Stimulated activated CD8-positive, alpha-beta memory T cell treated with anti-CD3 and anti-CD28 coated beads, Interleukin-12 subunit alpha, Interleukin-12 subunit beta, amount 100 ng/mL, for 4 hours (primary cell): ENCODE measurements at regions not wholly inside any gene's neighbourhood (a gene's known extent, or its start where the extent isn't known, plus 50 kb on each side); places are given as distances from the start of the nearest gene placed in this dataset.

ENCODE experiments used
- DNase-seq: peaks from one replicate; pipeline ENCODE4 v3.0.0-alpha.2; 2020; ENCODE audit warnings: low read depth

- DNase-seq, result no peak
Observed at GRCh38 chr2:41405441-41405840, 642.4 kb upstream of the PKDCC start.

GRCh38 chr2:41409328-41409727 lies 638.5 kb upstream of the PKDCC start:
- DNase-seq, result no peak

DNA sequence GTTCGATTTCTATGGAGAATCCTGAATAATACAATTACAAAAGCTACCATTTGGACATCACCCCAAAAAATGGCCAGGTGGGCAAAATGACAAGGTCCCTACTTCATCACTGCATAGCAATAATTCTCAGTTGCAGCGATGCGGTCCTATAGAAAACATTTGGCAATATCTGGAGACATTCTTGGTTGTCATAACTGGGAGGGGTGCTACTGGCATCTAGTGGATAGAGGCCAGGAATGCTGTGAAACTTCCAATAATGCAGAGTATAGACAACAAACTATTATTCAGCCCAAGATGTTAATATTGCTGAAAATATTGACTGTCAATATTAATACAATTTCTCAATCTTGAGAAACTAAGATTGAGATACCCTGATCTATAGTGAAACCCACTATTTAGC lies 637.8 kb upstream of the PKDCC start:
- DNase-seq, result no peak

DNA sequence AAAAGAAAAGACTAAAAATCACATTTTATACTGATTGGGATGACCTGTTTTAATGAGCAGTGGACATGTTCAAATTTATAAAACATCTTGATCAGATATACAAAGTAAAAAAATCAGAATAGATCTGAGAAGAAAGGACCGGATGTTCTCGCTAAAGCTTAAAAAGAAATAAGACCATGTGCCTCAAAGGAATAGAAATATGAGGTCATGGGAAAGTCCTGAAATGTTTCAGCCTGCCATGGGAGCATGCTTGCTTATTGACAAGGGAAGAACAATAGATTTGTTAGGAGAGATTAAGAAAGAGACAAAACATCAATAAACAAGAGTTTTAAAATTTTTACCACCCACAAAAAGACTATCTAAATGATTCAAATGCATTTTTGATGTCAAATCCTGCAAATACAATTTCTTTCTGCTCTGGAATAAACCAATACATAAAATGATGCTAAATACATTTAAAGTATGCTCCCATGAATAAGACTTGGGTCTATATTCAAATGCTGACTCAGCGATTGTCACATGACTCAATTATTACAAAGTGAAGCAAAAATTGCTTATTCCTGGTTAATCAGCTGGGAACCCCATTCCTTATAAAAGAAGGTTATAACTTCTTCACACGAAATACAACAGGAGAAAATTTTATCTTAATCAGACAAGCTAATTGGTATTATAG lies 633.9 kb upstream of the PKDCC start:
- DNase-seq, result no peak

- no peak for DNase-seq
Observed at GRCh38 chr2:41414486-41415230, 633.2 kb upstream of the PKDCC start.

- no peak for DNase-seq
Observed at GRCh38 chr2:41417511-41417910, 630.3 kb upstream of the PKDCC start.

DNA sequence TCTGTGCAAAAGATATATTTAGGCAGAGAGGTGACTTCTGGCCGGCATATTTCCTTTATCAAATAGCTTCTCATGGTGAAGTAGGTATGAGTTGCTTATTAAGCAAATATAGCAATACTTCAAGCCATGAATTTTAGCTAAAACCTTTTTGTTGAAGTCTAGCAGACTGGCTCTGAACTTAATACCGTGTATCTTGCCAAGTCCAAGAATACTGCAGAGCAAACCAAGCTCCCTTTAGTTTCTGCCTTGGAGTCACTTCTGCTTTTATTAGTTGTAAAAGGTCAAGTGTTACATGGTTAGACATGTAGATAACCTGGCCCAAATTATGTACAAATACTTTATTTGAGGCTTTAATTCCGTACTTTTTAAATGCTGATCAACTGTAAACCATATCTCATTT lies 627.6 kb upstream of the PKDCC start:
- no peak for DNase-seq

DNA sequence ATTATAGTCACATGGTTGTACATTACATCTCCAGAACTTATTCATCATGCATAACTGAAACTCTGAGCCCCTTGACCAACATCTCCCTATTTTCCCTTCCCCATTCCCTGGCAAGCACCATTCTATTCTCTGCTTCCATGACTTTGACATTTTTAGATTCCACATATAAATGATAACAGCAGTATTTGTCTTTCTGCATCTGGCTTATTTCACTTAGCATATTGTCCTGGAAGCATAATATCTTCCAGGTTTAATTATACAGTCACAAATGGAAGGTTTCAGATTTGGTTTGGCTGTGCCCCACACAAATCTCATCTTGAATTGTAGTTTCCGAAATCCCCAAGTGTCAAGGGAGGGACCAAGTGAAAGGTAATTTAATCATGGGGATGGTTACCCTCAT lies 626.9 kb upstream of the PKDCC start:
- no peak for DNase-seq

DNA sequence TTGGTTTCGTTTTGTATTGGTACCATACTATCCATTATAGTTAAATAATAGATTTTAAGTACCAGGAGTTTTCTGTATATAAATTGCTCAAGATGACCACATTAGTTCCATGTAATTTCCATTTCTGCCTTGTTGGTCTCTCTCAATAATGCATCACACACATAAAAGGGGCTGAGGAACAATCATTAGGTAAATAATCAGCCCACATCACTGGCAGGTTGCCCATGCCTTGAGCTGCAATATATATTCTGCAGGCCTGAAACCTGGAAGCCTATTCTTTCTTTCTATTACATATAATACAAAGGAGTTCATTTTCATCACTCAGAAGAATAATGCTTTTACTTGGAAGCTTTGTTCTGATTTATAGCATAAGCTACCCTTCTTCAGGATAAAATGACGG lies 616.1 kb upstream of the PKDCC start:
- DNase-seq, result no peak

DNA sequence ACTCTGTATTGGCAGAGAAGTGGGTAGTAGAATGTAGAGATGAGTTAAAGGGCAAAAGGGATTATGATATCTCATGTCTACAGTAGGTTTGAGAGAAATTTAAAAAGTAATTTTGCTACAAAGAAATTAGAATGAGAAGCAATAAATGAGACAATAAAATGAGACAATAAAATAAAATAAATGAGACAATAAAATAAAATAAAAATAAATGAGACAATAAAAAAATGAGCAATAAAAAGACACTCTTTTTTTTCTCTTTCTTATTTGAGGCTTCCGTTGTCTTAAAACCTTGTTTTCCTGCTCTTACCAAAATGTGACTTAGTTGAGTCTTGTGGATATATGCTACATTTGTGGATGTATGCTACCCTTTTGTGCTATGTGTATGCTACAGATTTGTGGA lies 615.4 kb upstream of the PKDCC start:
- DNase-seq, result no peak

- no peak for DNase-seq
Observed at GRCh38 chr2:41434991-41435390, 612.8 kb upstream of the PKDCC start.

- DNase-seq, result no peak
Observed at GRCh38 chr2:41441958-41442357, 605.9 kb upstream of the PKDCC start.

GRCh38 chr2:41445865-41446264 lies 602.0 kb upstream of the PKDCC start:
- no peak for DNase-seq

DNA sequence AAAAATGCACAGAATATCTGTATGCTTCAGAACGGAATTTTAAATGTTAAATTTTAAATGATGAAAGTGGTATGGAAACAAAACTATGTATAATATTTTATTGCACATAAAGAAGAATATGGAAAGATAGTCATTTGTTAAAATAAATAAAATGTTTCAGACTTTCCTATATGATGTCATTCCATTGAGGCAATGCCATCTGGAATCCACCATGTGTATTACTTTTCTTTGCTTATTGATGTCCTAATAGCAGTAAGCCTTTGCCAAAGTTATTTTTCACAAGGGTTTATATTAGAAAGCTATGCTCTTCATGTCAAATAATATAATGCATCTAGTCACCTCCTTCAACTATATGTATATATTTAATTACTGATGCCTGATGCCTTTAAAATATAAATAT lies 601.6 kb upstream of the PKDCC start:
- no peak for DNase-seq

GRCh38 chr2:41448221-41448620 lies 599.6 kb upstream of the PKDCC start:
- DNase-seq, result no peak

GRCh38 chr2:41457026-41457425 lies 590.8 kb upstream of the PKDCC start:
- DNase-seq, result no peak

DNA sequence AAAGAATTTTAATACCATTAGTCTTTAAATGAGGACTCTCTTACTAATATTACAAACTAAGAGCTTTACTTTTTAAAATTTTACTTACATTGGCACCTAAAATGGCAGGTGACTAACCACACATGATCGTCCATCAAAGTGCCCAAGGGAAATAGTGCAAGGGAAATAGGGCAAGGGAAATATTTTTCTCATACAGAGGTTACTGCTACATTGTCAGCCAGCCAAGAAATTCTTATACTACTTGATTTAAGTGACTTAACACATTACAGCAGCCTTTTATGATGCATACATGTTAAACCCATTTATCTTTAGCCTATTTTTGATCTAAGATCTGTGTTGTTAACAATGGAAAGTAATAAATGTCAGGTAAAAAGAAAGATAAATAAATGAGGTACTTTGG lies 587.2 kb upstream of the PKDCC start:
- DNase-seq, result no peak

- DNase-seq, result no peak
Observed at GRCh38 chr2:41464395-41464794, 583.4 kb upstream of the PKDCC start.

- no peak for DNase-seq
Observed at GRCh38 chr2:41475959-41476358, 571.9 kb upstream of the PKDCC start.

- DNase-seq, result no peak
Observed at GRCh38 chr2:41482659-41483058, 565.2 kb upstream of the PKDCC start.

DNA sequence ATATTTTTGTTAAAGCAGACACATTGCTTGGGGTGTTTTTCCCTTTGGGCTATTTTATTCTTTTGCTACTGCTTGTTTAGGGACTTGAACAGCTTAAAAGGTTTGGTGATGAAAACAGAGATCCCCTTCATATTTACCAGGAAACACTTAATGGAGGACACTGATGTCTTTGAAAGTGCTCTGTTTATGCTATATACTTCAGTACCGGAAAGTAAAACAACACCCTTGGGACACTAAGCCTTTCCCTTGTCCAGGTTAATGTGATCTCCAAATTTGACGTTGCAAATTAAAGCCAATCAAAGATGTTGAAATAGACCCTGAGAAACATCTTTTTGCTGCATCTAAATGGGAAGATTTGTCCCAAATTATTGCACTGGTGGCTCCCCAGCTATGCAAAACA lies 564.6 kb upstream of the PKDCC start:
- no peak for DNase-seq

GRCh38 chr2:41483982-41484857 lies 563.6 kb upstream of the PKDCC start:
- no peak for DNase-seq

DNA sequence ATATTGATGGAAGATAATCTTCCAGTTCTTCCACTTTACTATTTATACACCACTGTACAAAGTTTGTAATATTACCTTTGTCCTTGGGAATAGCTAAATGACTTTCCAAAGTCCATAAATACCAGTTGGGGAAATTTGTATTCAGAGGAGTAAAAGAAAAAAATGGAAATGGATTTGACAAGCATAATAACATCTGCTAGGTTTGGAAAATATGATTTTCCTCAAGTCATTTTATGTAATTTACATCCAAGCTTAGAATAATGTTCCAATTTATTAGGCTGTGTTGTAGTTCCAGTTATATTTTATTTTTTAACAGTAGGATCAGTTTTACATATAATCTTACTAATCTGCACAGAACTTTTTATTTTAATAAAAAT lies 563.0 kb upstream of the PKDCC start:
- DNase-seq, result no peak
